SK-N-SH (cell line): ENCODE measurements at regions not wholly inside any gene's neighbourhood (a gene's known extent, or its start where the extent isn't known, plus 50 kb on each side); places are given as distances from the start of the nearest gene placed in this dataset.
A peak's percentile ranks its signal among the peaks of the same experiment; 100 is the strongest.

Experiments used
- CTCF ChIA-PET: fragments of 300-600, 350-600 bp; formaldehyde crosslinking; extraction: SDS; loops from one replicate; lab custom pipeline; 2021; lab: Yijun Ruan, JAX
- POLR2A ChIA-PET: fragments of 350-600 bp; sonication (Branson Sonifier 250); formaldehyde crosslinking; extraction: SDS; loops from one replicate; lab custom pipeline; 2020; ENCODE audit warnings: antibody characterized with exemption, inconsistent platforms; lab: Yijun Ruan, JAX
- DNase-seq: peaks from one replicate; pipeline ENCODE4 v3.0.0; 2012
- H2AFZ ChIP-seq: fragments of 200-600 bp; sonication (generic); 2 replicates; pipeline ENCODE4 v1.8.1; 2016; ENCODE audit warnings: antibody characterized with exemption, mild to moderate bottlenecking, low read depth
- H3F3A ChIP-seq: fragments of 200-600 bp; sonication (generic); replicated peaks from 2 replicates; pipeline ENCODE3; 2016; ENCODE audit warnings: antibody characterized with exemption, mild to moderate bottlenecking; ENCODE audit not compliant: insufficient read depth
- H3K27ac ChIP-seq, 2 experiments: fragments of 200-500 bp in 1 of 2; fragments of 200-600 bp in 1 of 2; sonication (Bioruptor generic) in 1 of 2; sonication (generic), shearing (Covaris generic) in 1 of 2; 2 replicates each; pipeline versions ENCODE4 v1.5.1 to v1.6.1; 2014 to 2016; ENCODE audit warnings: low read depth in 2 of 2, inconsistent platforms in 1 of 2, low read length in 1 of 2, mild to moderate bottlenecking in 1 of 2, mixed read lengths in 1 of 2
- H3K27me3 ChIP-seq: fragments of 200-600 bp; sonication (generic), shearing (Covaris generic); 2 replicates; pipeline ENCODE4 v1.6.1; 2016; ENCODE audit warnings: mixed run types; ENCODE audit not compliant: insufficient read depth
- H3K36me3 ChIP-seq, 2 experiments: fragments of 200-500 bp in 1 of 2; fragments of 200-600 bp in 1 of 2; sonication (Bioruptor generic) in 1 of 2; sonication (generic) in 1 of 2; replicated peaks in 1 of 2; 2 replicates each; pipeline versions ENCODE3 to v1.5.1; 2014 to 2016; ENCODE audit warnings: low read length in 1 of 2, mild to moderate bottlenecking in 1 of 2; ENCODE audit not compliant: insufficient read depth in 2 of 2, control insufficient read depth in 1 of 2
- H3K4me1 ChIP-seq, 2 experiments: fragments of 200-500 bp in 1 of 2; fragments of 200-600 bp in 1 of 2; sonication (Bioruptor generic) in 1 of 2; sonication (generic), shearing (Covaris generic) in 1 of 2; 2 replicates each; pipeline versions ENCODE4 v1.5.1 to v1.6.1; 2014 to 2016; ENCODE audit warnings: low read depth in 1 of 2, low read length in 1 of 2, mixed run types in 1 of 2; ENCODE audit not compliant: insufficient read depth in 2 of 2, control insufficient read depth in 1 of 2
- H3K4me2 ChIP-seq: fragments of 200-600 bp; sonication (generic), shearing (Covaris generic); 2 replicates; pipeline ENCODE4 v1.6.1; 2017; ENCODE audit warnings: mixed run types
- H3K4me3 ChIP-seq, 2 experiments: fragments of 200-500 bp in 1 of 2; fragments of 200-600 bp in 1 of 2; sonication (Bioruptor generic) in 1 of 2; sonication (generic), shearing (Covaris generic) in 1 of 2; 2 replicates each; pipeline versions ENCODE4 v1.5.1 to v1.8.1; 2014 to 2016; ENCODE audit warnings: low read depth in 2 of 2, inconsistent platforms in 1 of 2, low read length in 1 of 2, mild to moderate bottlenecking in 1 of 2, mixed read lengths in 1 of 2, moderate library complexity in 1 of 2
- H3K79me2 ChIP-seq: fragments of 200-600 bp; sonication (generic); 2 replicates; pipeline ENCODE4 v1.8.1; 2017; ENCODE audit warnings: mild to moderate bottlenecking; ENCODE audit not compliant: insufficient read depth
- H3K9ac ChIP-seq: fragments of 200-600 bp; sonication (generic); 2 replicates; pipeline ENCODE4 v1.6.1; 2017; ENCODE audit warnings: mixed run types
- H3K9me2 ChIP-seq: fragments of 200-600 bp; sonication (generic); 2 replicates; pipeline ENCODE4 v1.6.1; 2017; ENCODE audit warnings: mixed run types
- H3K9me3 ChIP-seq: fragments of 200-600 bp; sonication (generic); 2 replicates; pipeline ENCODE4 v1.6.1; 2017; ENCODE audit warnings: mixed run types, mild to moderate bottlenecking, moderate library complexity
- H4K20me1 ChIP-seq: fragments of 200-600 bp; sonication (generic); 2 replicates; pipeline ENCODE4 v1.6.1; 2017; ENCODE audit warnings: mild to moderate bottlenecking, mixed run types; ENCODE audit not compliant: insufficient read depth
- CHD2 ChIP-seq: fragments of 150-350 bp; IDR thresholded peaks from 2 replicates; pipeline ENCODE4 v1.6.1; 2018; ENCODE audit warnings: low read length; ENCODE audit not compliant: partially characterized antibody
- FOSL2 ChIP-seq: IDR thresholded peaks from 2 replicates; pipeline ENCODE4 v1.4.0; 2012; ENCODE audit warnings: low read depth, mild to moderate bottlenecking, moderate library complexity, borderline replicate concordance
- IRF3 ChIP-seq: fragments of 150-350 bp; IDR thresholded peaks from 2 replicates; pipeline ENCODE4 v1.6.1; 2016; ENCODE audit warnings: mild to moderate bottlenecking, low read depth, low read length
- MXI1 ChIP-seq: IDR thresholded peaks from 2 replicates; pipeline ENCODE4 v1.6.1; 2012; ENCODE audit warnings: mild to moderate bottlenecking, low read depth, low read length, improper control_type of control experiment
- POLR2AphosphoS5 ChIP-seq: IDR thresholded peaks from 2 replicates; pipeline ENCODE4 v1.6.1; 2012; ENCODE audit warnings: low read depth, low read length
- RAD21 ChIP-seq: IDR thresholded peaks from 2 replicates; pipeline ENCODE4 v1.6.1; 2012; ENCODE audit warnings: mild to moderate bottlenecking, low read length
- RXRA ChIP-seq: IDR thresholded peaks from 2 replicates; pipeline ENCODE4 v1.4.0; 2012; ENCODE audit warnings: low read depth, mild to moderate bottlenecking, borderline replicate concordance
- SIN3A ChIP-seq: IDR thresholded peaks from 2 replicates; pipeline ENCODE4 v1.6.1; 2012; ENCODE audit warnings: low read depth, mild to moderate bottlenecking, low read length, moderate library complexity, borderline replicate concordance
- TAF1 ChIP-seq: IDR thresholded peaks from 2 replicates; pipeline ENCODE4 v1.6.1; 2012; ENCODE audit warnings: low read depth, mild to moderate bottlenecking, low read length, moderate library complexity, borderline replicate concordance
- TCF12 ChIP-seq: IDR thresholded peaks from 2 replicates; pipeline ENCODE4 v1.4.0; 2012
- TEAD4 ChIP-seq: IDR thresholded peaks from 2 replicates; pipeline ENCODE4 v1.4.0; 2012; ENCODE audit warnings: mild to moderate bottlenecking, borderline replicate concordance; ENCODE audit not compliant: insufficient read depth
- ZBTB33 ChIP-seq: IDR thresholded peaks from 2 replicates; pipeline ENCODE4 v1.4.0; 2012; ENCODE audit warnings: low read depth, borderline replicate concordance
- WGBS: methylation state at CpG from one replicate; pipeline ENCODE4 v1.1.6; 2017; ENCODE audit warnings: low lambda C conversion rate; 5-methylcytosine and 5-hydroxymethylcytosine counted together

GRCh38 chr13:73433890-73434289, 375.1 kb downstream of the KLF5 start:
- no peaks in the 10 kb centered on the region for H3K79me2 ChIP-seq
- H3K9me2 ChIP-seq = no peaks in the 10 kb centered on the region
- POLR2A ChIA-PET = no interaction called here
- no peak overlapping the region for H3K9ac ChIP-seq
- TF ChIP-seq IRF3 (no peak), MXI1 (no peak), RAD21 (no peak), TAF1 (no peak)
- WGBS = 49% methylated on average over 2 of the region's 2 CpGs
- H3K4me1 ChIP-seq = no peaks in the 10 kb centered on the region
- H3K4me3 ChIP-seq = no peak overlapping the region
- DNase-seq = no peak
- no peaks in the 10 kb centered on the region for H4K20me1 ChIP-seq
- no peaks in the 10 kb centered on the region for H3F3A ChIP-seq
- no peak overlapping the region for H3K27ac ChIP-seq
- CTCF ChIA-PET = no interaction called here
- H3K27me3 ChIP-seq = no peaks in the 10 kb centered on the region
- no peaks in the 10 kb centered on the region for H3K36me3 ChIP-seq
- H3K9me3 ChIP-seq = no peaks in the 10 kb centered on the region
- H2AFZ ChIP-seq = no peak overlapping the region
- H3K4me2 ChIP-seq = no peak overlapping the region

GRCh38 chr13:73433458-73433857, 374.7 kb downstream of the KLF5 start:
- POLR2A ChIA-PET = no interaction called here
- no peak for DNase-seq
- Histone ChIP-seq H4K20me1 (no peaks in the 10 kb centered on the region), H3K79me2 (no peaks in the 10 kb centered on the region), H3K27ac (no peak overlapping the region), H3K9me2 (no peaks in the 10 kb centered on the region), H3K4me3 (no peak overlapping the region), H3K4me1 (0 out of 4 replicates have a peak, but pooled peaks cover 0 to 3% of the 10 kb centered on the region in 2 experiments), H3K9ac (no peak overlapping the region), H2AFZ (no peak overlapping the region), H3K9me3 (no peaks in the 10 kb centered on the region), H3K27me3 (no peaks in the 10 kb centered on the region), H3K36me3 (no peaks in the 10 kb centered on the region), H3F3A (no peaks in the 10 kb centered on the region), H3K4me2 (no peak overlapping the region)
- no peak for TF ChIP-seq SIN3A
- TF ChIP-seq TCF12 = no peak
- TF ChIP-seq POLR2AphosphoS5 = no peak
- TF ChIP-seq CHD2 = no peak
- no peak for TF ChIP-seq RXRA
- CTCF ChIA-PET = no interaction called here
- WGBS = 58% methylated on average over 1 of the region's 1 CpG

GRCh38 chr13:73429701-73430100, 370.9 kb downstream of the KLF5 start:
- 72% methylated on average over 1 of the region's 1 CpG for WGBS
- POLR2A ChIA-PET = no interaction called here
- H3K4me1 ChIP-seq = peaks cover 0 to 5% of the 10 kb centered on the region in 2 experiments; a peak in 1 of 4 replicates
- no peak overlapping the region for H3K4me2 ChIP-seq
- H3K27me3 ChIP-seq = no peaks in the 10 kb centered on the region
- H4K20me1 ChIP-seq = no peaks in the 10 kb centered on the region
- CTCF ChIA-PET = no interaction called here
- no peak overlapping the region for H3K4me3 ChIP-seq
- H3K79me2 ChIP-seq = no peaks in the 10 kb centered on the region
- H3K9me2 ChIP-seq = no peaks in the 10 kb centered on the region
- H2AFZ ChIP-seq = no peak overlapping the region
- H3F3A ChIP-seq = no peaks in the 10 kb centered on the region
- no peak overlapping the region for H3K9ac ChIP-seq
- no peak overlapping the region for H3K27ac ChIP-seq
- no peak for DNase-seq
- no peaks in the 10 kb centered on the region for H3K36me3 ChIP-seq
- TF ChIP-seq FOSL2 (peak; percentile 19; the same call in 1 of the 2 replicates), TAF1 (no peak), ZBTB33 (no peak), TEAD4 (no peak)
- TF ChIP-seq, all 33 proteins: peak for 1
- no peaks in the 10 kb centered on the region for H3K9me3 ChIP-seq
